Right lobe of liver (tissue), 6 donors: ENCODE measurements at regions not wholly inside any gene's neighbourhood (a gene's known extent, or its start where the extent isn't known, plus 50 kb on each side); places are given as distances from the start of the nearest gene placed in this dataset.

Experiments used
- ATAC-seq, 4 donors: fragments of 200-7000 bp; cut with Tn5 transposase; one replicate each; pipeline ENCODE4 v1.9.1; 2020; ENCODE audit warnings: mild to moderate bottlenecking in 4 of 4, moderate library complexity in 4 of 4
- DNase-seq, 3 donors: peaks; one replicate each; pipeline ENCODE4 v3.0.0-alpha.2; 2020
- H3K27ac ChIP-seq, 3 donors: fragments of 200-600 bp; one replicate each; pipeline ENCODE4 v1.8.0; 2022
- H3K27me3 ChIP-seq, 2 donors: fragments of 200-600 bp; one replicate each; pipeline ENCODE4 v1.8.0; 2022
- H3K36me3 ChIP-seq, 4 donors: fragments of 200-600 bp; sonication (generic) in 1 of 4; one replicate each; pipeline versions ENCODE4 v1.5.1 to v1.8.0; 2017 to 2022; ENCODE audit warnings: control low read depth in 1 of 4
- H3K4me1 ChIP-seq, 4 donors: fragments of 200-600 bp; sonication (generic) in 1 of 4; one replicate each; pipeline versions ENCODE4 v1.5.1 to v1.8.0; 2017 to 2022; ENCODE audit warnings: control low read depth in 1 of 4
- H3K4me3 ChIP-seq, 3 donors: fragments of 200-600 bp; one replicate each; pipeline ENCODE4 v1.8.0; 2022
- H3K9me3 ChIP-seq, 4 donors: fragments of 200-600 bp; sonication (generic) in 1 of 4; one replicate each; pipeline versions ENCODE4 v1.5.1 to v1.8.0; 2017 to 2022; ENCODE audit warnings: control low read depth in 1 of 4
- POLR2A ChIP-seq: fragments of 450-650 bp; IDR thresholded peaks from one replicate; pipeline ENCODE4 v1.6.1; 2017; ENCODE audit warnings: antibody characterized with exemption, mild to moderate bottlenecking
- WGBS: methylation state at CpG from one replicate; pipeline ENCODE4 v1.1.6; 2018; ENCODE audit warnings: low coverage, low lambda C conversion rate; ENCODE audit not compliant: insufficient coverage; ENCODE audit errors: missing lambda C conversion rate; 5-methylcytosine and 5-hydroxymethylcytosine counted together
- intact Hi-C, 2 donors: fragments of 100-400 bp; cut with DNase I; formaldehyde crosslinking; loops; one replicate each; pipeline versions ENCODE4 v1.11.2 to v1.14.1; 2022
- TF ChIP-seq, protein P1 (sequence below), 4 donors: fragments of 200-600 bp in 3 of 4; fragments of 450-650 bp in 1 of 4; IDR thresholded peaks; one replicate each; pipeline versions ENCODE4 v1.5.1 to v1.8.0; 2016 to 2022; ENCODE audit warnings: antibody characterized with exemption in 4 of 4, mild to moderate bottlenecking in 2 of 4
- donor health status: DM: no; HTN: yes; CAD: no.
- donor health status: DM: no; HTN: no; CAD: no.
- donor health status: DM: no; HTN: no; CAD: no.
- donor health status: DM: no; HTN: yes; CAD: no.
- donor health status: DM: no; HTN: yes; CAD: no.

DNA sequence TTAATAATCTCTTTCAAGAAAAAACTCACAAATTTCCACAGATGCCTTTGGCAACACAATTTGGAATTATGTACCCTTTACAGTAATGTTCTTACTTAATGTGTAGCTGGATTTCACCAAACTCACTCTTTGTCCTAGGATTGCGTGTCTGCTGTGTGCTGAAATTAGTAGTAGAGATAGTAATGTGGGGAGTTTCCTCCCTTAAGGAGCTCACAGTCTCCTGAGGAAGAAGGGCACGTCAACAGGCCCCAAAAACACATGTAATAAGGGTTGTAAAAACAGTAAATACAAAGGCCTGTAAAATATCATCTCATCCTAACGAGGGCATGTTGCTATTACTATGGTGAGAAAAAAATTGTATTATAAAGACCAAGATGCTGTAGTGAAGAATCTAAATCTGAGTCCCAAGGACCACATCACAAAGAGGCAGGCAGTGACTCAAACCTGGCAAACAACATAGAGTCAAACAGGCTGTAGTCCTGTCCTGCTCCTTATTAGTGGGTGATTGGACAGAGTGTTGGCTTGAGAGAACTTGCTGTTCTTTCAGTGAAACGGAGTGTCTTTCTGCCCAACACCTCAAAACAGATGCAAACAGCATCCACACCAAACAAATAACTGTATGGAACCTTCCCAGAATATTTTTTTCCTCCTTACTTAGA, 83.2 kb upstream of the PAPPA start:
- TF ChIP-seq, protein P1, sequence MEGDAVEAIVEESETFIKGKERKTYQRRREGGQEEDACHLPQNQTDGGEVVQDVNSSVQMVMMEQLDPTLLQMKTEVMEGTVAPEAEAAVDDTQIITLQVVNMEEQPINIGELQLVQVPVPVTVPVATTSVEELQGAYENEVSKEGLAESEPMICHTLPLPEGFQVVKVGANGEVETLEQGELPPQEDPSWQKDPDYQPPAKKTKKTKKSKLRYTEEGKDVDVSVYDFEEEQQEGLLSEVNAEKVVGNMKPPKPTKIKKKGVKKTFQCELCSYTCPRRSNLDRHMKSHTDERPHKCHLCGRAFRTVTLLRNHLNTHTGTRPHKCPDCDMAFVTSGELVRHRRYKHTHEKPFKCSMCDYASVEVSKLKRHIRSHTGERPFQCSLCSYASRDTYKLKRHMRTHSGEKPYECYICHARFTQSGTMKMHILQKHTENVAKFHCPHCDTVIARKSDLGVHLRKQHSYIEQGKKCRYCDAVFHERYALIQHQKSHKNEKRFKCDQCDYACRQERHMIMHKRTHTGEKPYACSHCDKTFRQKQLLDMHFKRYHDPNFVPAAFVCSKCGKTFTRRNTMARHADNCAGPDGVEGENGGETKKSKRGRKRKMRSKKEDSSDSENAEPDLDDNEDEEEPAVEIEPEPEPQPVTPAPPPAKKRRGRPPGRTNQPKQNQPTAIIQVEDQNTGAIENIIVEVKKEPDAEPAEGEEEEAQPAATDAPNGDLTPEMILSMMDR (IDR thresholded peaks at IDR 0.05): no peak
- no peak for TF ChIP-seq POLR2A
- 59% methylated on average over 4 of the region's 4 CpGs for WGBS

DNA sequence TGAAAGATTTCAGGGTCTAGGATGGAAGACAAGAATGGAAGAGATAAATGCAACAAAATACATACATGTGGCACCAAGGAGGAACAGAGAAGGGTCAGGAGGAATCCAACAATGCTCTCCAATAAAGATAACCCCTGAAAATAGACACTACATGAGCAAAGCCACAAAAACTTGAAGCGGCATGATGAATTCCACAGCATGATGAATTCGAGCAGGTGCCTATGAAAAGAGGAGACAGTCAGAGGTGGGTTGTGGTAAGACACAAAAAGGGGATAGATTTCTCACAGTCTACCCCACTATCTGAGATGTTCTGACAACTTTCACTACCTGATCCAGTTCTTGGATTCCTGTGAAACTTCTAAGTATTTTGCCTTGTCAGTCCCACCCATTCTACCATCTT, 81.5 kb upstream of the PAPPA start:
- Histone ChIP-seq H3K27me3 (no peaks in the 10 kb centered on the region), H3K9me3 (no peaks in the 10 kb centered on the region), H3K4me1 (no peaks in the 10 kb centered on the region), H3K4me3 (no peak overlapping the region), H3K27ac (no peak overlapping the region), H3K36me3 (no peaks in the 10 kb centered on the region)
- intact Hi-C loops: no loop called here
- WGBS: 64% methylated on average over 2 of the region's 2 CpGs
- DNase-seq (no peak), ATAC-seq (no peak)
- TF ChIP-seq, protein P1 (IDR thresholded peaks at IDR 0.05): no peak
- TF ChIP-seq POLR2A: no peak

More for the DNA sequence above, 83.2 kb upstream of the PAPPA start:
- no peaks in the 10 kb centered on the region for H3K4me1 ChIP-seq
- no peak overlapping the region for H3K27ac ChIP-seq
- DNase-seq (no peak), ATAC-seq (no peak)
- no peaks in the 10 kb centered on the region for H3K36me3 ChIP-seq
- no peaks in the 10 kb centered on the region for H3K9me3 ChIP-seq
- intact Hi-C loops: no loop called here
- no peaks in the 10 kb centered on the region for H3K27me3 ChIP-seq
- H3K4me3 ChIP-seq: no peak overlapping the region

DNA sequence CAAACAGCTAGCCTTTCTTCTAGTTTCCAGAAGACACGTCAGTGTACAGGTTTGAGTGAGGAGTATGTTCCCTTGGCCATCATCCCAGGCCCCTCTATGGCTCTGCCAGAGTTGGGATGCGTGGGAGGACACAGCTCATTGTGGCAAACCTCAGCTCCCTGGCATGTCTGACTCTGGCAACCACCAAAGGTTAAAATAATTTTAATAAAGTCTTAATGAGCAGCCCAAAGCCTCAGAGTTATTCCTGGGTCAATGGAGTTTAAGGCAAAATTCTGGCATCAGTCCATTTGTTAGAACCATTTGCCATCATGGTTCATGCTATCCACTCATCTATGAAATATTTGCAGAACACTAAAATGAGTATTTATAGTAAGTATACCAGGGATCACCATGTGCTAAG, 79.8 kb upstream of the PAPPA start:
- ATAC-seq (no peak), DNase-seq (no peak)
- no peaks in the 10 kb centered on the region for H3K4me1 ChIP-seq
- H3K27ac ChIP-seq: no peak overlapping the region
- H3K27me3 ChIP-seq: no peaks in the 10 kb centered on the region
- intact Hi-C loops: no loop called here
- H3K36me3 ChIP-seq: no peaks in the 10 kb centered on the region
- H3K9me3 ChIP-seq: no peaks in the 10 kb centered on the region
- whole genome bisulfite sequencing: 100% methylated on average over 1 of the region's 2 CpGs
- no peak for TF ChIP-seq POLR2A
- TF ChIP-seq, protein P1 (IDR thresholded peaks at IDR 0.05): no peak
- H3K4me3 ChIP-seq: no peak overlapping the region

DNA sequence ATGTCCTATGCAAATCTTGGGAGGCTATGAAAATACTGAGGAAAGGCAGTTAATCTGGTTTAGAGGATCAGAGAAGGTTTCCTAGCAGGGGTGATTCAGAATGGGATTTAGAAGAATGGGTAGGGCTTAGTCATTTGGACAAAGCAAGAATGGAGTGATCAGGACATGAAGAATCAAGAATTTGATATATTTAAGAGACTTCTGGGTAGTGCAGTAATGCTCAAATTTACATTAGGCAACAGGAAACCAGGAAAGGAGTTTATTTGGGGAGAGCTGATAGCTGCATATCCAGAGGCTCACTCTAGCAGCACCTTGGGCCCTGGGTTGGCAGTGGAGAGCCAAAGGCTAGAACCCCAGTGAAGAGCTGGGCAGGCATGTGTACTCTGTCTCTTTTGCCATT, 78.9 kb upstream of the PAPPA start:
- DNase-seq (no peak), ATAC-seq (no peak)
- Histone ChIP-seq H3K9me3 (no peaks in the 10 kb centered on the region), H3K4me1 (no peaks in the 10 kb centered on the region), H3K36me3 (no peaks in the 10 kb centered on the region), H3K27ac (no peak overlapping the region), H3K27me3 (no peaks in the 10 kb centered on the region), H3K4me3 (no peak overlapping the region)
- intact Hi-C loops: no loop called here
- TF ChIP-seq POLR2A: no peak
- TF ChIP-seq, protein P1 (IDR thresholded peaks at IDR 0.05): no peak

DNA sequence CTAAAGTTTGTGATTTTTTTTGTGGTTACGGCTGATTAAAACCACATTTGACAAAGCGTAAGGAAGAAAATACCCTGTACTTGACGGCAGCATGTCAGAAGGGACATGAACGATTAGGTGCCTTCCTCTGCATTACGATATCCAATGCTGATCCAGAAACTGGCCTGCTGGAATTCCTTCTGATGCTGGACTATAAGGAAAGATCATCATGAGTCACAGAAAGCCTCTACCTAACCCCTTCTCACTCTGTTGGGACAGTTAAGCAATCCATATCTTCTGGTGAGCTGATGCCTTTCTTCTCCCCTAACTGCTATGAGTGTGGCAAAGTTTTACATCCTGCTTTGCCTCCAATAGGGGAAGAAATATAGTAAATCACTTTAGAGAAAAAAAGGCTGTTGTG, 78.4 kb upstream of the PAPPA start:
- Histone ChIP-seq H3K4me3 (no peak overlapping the region), H3K36me3 (no peaks in the 10 kb centered on the region), H3K27ac (no peak overlapping the region), H3K27me3 (no peaks in the 10 kb centered on the region), H3K9me3 (no peaks in the 10 kb centered on the region), H3K4me1 (no peaks in the 10 kb centered on the region)
- 74% methylated on average over 5 of the region's 5 CpGs for WGBS
- ATAC-seq (no peak), DNase-seq (no peak)
- intact Hi-C loops: no loop called here
- TF ChIP-seq POLR2A: no peak
- TF ChIP-seq, protein P1 (IDR thresholded peaks at IDR 0.05): no peak
